Omental fat pad (tissue), 3 donors: ENCODE measurements at regions not wholly inside any gene's neighbourhood (a gene's known extent, or its start where the extent isn't known, plus 50 kb on each side); places are given as distances from the start of the nearest gene placed in this dataset.

Experiments used
- ATAC-seq: fragments of 150-250 bp; one replicate; pipeline ENCODE4 v1.9.1; 2016; ENCODE audit warnings: mild to moderate bottlenecking, moderate library complexity; ENCODE audit not compliant: low FRiP score
- DNase-seq: peaks from one replicate; pipeline ENCODE4 v3.0.0-alpha.2; 2019; ENCODE audit warnings: low spot score
- CTCF ChIP-seq, 3 donors: fragments of 450-650 bp; IDR thresholded peaks; one replicate each; pipeline ENCODE4 v1.5.1; 2016 to 2017; ENCODE audit warnings: antibody characterized with exemption in 3 of 3, mild to moderate bottlenecking in 3 of 3, moderate library complexity in 2 of 3

GRCh38 chr15:46556010-46556409 lies 921.2 kb downstream of the SQOR start:
- TF ChIP-seq CTCF (IDR thresholded peaks at IDR 0.05), result no peak
- no peak for ATAC-seq
- DNase-seq, result no peak

GRCh38 chr15:46556559-46557379 lies 921.9 kb downstream of the SQOR start:
- no peak for DNase-seq
- no peak for TF ChIP-seq CTCF (IDR thresholded peaks at IDR 0.05)
- no peak for ATAC-seq

DNA sequence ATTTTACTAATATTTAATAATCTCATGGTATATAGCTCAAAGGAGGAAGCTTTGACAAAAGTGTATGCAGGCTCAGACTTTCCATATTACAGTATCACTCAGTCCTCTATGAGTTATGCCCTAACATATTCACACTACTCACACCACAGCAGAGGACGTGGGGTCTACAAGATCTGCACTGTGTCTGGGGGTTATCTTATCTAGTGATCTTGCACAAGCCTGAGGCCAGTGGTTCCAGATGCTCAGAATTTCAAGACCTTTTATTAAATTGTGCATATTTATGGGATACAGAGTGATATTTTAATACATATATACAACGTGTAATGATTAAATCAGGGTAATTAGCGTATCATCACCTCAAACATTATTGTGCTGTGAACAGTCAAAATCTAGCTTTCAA lies 933.1 kb downstream of the SQOR start:
- DNase-seq (no peak), ATAC-seq (no peak)
- no peak for TF ChIP-seq CTCF (IDR thresholded peaks at IDR 0.05)

DNA sequence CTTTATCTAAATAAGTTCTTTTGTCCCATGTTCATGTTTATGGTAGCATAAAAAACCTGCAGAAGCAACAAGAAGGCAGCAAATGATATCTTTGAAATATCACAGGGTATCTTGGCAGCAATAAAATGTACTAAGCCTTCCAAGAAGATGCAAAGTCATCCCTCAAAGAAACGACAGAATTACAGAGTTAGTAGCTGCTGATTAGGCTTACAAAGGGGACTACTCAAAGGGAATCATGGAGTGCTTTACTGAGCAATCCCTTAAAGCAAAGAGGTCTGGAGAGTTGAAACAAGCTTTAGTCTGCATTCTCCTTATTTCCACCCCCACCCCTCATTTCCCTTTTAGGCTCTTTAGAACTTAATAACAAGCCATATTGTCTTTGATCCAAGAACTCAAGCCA lies 935.0 kb downstream of the SQOR start:
- ATAC-seq (no peak), DNase-seq (no peak)
- no peak for TF ChIP-seq CTCF (IDR thresholded peaks at IDR 0.05)

GRCh38 chr15:46576646-46577395 lies 942.0 kb downstream of the SQOR start:
- DNase-seq (no peak), ATAC-seq (peak; percentile 44)
- no peak for TF ChIP-seq CTCF (IDR thresholded peaks at IDR 0.05)

DNA sequence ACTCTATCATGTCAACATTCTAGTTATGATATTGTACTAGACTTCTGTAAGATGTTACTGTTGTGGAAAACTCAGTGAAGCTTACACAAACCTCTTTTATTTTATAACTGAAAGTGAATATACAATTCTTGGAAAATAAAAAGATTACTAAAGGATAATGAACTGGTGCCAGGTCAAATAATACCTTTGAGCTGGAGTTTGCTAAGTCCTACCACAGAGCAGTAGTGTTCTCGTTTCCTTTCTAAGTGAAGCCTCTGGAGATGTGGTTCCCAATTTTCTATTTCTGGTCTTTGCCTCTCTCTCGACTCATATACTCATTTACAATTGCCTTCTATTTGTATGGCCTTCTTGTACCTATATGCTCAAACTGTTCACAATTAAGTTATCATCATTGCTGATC lies 942.9 kb downstream of the SQOR start:
- no peak for TF ChIP-seq CTCF (IDR thresholded peaks at IDR 0.05)
- no peak for ATAC-seq

More for the DNA sequence above, 942.9 kb downstream of the SQOR start:
- DNase-seq, result no peak
